BJ (cell line): ENCODE measurements at regions not wholly inside any gene's neighbourhood (a gene's known extent, or its start where the extent isn't known, plus 50 kb on each side); places are given as distances from the start of the nearest gene placed in this dataset.
A peak's percentile ranks its signal among the peaks of the same experiment; 100 is the strongest.

Experiments
- CTCF ChIA-PET: fragments of 350-600 bp; formaldehyde crosslinking; extraction: SDS; loops from one replicate; lab custom pipeline; 2021; ENCODE audit warnings: antibody characterized with exemption, inconsistent platforms; lab: Yijun Ruan, JAX
- POLR2A ChIA-PET: fragments of 300-600 bp; sonication (Branson Sonifier 250); formaldehyde crosslinking; extraction: SDS; loops from one replicate; lab custom pipeline; 2021; ENCODE audit warnings: antibody characterized with exemption; lab: Charles Lee
- DNase-seq: peaks from one replicate; pipeline ENCODE4 v3.0.0-alpha.2; 2011; ENCODE audit warnings: low read depth
- H3K27me3 ChIP-seq: 2 replicates; pipeline ENCODE4 v1.6.0; 2011; ENCODE audit warnings: low read length; ENCODE audit not compliant: control insufficient read depth, insufficient read depth
- H3K36me3 ChIP-seq: 2 replicates; pipeline ENCODE4 v1.5.1; 2011; ENCODE audit warnings: low read length; ENCODE audit not compliant: control insufficient read depth, insufficient read depth
- H3K4me3 ChIP-seq: 2 replicates; pipeline ENCODE4 v1.5.1; 2011; ENCODE audit warnings: low read depth, mild to moderate bottlenecking, control low read depth, low read length
- TF ChIP-seq, protein P1 (sequence below): IDR thresholded peaks from 2 replicates; pipeline ENCODE4 v1.5.1; 2011; ENCODE audit warnings: low read depth, mild to moderate bottlenecking, control low read depth, inconsistent platforms, low read length, moderate library complexity; ENCODE audit not compliant: insufficient read depth

DNA sequence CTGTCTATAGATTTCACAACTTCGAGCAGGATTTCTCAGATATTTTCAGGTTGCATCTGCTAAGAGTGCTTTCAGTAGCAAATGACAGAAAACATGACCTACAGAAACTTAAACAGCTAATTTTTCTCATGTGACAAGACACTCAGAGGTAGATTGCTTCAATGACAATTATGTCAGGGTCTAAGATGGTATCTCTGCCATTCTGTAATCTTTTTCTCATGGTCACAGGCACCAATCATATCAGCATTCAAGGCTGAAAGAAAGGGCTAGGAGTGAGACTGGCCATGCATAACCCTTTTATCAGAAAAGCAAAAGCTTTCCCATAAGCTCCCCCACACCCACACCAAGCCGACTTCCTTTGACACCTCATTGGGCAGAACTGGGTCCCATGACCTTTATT is 450.5 kb upstream of the FAR2 start:
- POLR2A ChIA-PET, result no interaction called here
- TF ChIP-seq, protein P1, sequence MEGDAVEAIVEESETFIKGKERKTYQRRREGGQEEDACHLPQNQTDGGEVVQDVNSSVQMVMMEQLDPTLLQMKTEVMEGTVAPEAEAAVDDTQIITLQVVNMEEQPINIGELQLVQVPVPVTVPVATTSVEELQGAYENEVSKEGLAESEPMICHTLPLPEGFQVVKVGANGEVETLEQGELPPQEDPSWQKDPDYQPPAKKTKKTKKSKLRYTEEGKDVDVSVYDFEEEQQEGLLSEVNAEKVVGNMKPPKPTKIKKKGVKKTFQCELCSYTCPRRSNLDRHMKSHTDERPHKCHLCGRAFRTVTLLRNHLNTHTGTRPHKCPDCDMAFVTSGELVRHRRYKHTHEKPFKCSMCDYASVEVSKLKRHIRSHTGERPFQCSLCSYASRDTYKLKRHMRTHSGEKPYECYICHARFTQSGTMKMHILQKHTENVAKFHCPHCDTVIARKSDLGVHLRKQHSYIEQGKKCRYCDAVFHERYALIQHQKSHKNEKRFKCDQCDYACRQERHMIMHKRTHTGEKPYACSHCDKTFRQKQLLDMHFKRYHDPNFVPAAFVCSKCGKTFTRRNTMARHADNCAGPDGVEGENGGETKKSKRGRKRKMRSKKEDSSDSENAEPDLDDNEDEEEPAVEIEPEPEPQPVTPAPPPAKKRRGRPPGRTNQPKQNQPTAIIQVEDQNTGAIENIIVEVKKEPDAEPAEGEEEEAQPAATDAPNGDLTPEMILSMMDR, result no peak
- no peak for DNase-seq
- no peaks in the 10 kb centered on the region for H3K27me3 ChIP-seq
- H3K4me3 ChIP-seq, result no peak overlapping the region
- CTCF ChIA-PET, result interaction anchor here (0.6 kb wide), 2 partner anchors 136 to 484 kb away, joined by 3 to 4 read pairs; no protein-coding TSS in a partner anchor
- no peaks in the 10 kb centered on the region for H3K36me3 ChIP-seq

DNA sequence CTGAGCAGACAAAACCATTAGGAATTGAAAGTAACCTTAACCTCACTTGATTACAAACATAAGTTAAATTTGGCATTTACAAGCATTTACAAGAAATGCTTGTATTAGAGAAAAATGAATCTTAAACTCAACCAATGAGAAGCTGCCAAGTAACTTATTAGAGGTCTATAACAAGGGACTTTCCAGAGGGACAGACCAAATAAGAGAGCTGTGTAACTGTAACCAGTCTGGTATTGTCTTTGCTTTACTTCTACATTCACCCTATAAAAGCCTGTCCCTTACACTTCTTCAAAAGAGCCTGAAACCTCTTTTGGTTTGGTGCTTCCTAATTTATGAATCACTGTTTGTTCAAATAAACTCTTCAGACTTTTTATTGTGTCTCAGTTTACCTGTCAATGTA is 450.0 kb upstream of the FAR2 start:
- Histone ChIP-seq H3K4me3 (no peak overlapping the region), H3K36me3 (no peaks in the 10 kb centered on the region), H3K27me3 (no peaks in the 10 kb centered on the region)
- peak; percentile 28 for DNase-seq
- TF ChIP-seq, protein P1, result no peak
- ChIA-PET POLR2A (no interaction called here), CTCF (interaction anchor here (0.6 kb wide), 1 partner anchor 484 kb away, joined by 3 read pairs; no protein-coding TSS in a partner anchor)

DNA sequence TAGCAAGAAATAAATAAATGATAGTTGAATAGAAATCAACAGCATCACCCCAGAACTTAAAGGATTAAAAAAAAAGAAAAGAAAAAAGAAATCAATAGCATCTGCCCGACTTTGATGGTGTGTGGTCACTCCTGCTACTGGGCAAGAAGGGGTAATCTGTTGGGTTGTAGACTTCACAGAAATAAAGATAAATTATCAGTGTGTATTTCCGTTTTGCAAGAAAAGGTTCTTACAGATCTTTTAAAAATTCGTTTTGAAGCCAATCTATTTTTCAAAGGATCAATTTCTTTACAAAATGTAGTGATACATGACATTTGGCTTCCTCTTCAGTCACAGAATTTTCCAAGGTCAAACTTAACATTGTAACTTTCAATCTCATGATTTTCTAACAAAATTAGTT is 448.9 kb upstream of the FAR2 start:
- ChIA-PET POLR2A (no interaction called here), CTCF (no interaction called here)
- TF ChIP-seq, protein P1, result no peak

DNA sequence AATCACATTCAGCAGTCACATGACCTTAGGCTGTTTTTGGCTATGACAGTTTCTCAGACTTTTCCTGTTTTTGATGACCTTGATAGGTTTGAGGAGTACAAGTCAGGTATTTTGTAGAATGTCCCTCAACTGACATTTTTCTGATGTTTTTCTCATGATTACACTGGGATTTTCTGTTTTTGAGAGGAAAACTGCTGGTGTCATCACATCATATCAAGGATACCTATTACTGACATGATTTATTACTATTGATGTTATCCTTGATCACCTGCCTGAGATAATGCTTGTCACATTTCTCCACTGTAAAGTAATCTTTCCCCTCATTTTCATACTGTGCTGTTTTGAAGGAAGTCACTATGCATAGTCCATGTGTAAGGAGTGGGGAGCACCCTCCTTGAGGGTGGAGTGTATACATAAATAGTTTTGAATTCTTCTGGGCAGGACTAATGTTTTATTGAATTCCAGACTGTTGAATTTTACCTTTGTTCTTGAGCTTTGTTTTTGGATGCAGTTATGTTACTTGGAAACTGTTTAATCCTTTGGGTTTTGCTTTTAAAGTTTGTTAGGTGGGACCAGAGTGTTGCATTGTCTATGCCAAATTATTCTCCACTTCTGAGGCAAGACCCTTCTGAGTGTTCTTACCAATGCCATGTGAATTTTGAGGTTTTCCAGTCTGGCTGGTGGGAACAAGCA is 444.5 kb upstream of the FAR2 start:
- peak; percentile 20 for DNase-seq
- ChIA-PET CTCF (no interaction called here), POLR2A (no interaction called here)
- TF ChIP-seq, protein P1, result no peak
- no peaks in the 10 kb centered on the region for H3K27me3 ChIP-seq
- H3K36me3 ChIP-seq, result no peaks in the 10 kb centered on the region
- H3K4me3 ChIP-seq, result no peak overlapping the region

More for the DNA sequence above, 448.9 kb upstream of the FAR2 start:
- no peaks in the 10 kb centered on the region for H3K27me3 ChIP-seq
- no peaks in the 10 kb centered on the region for H3K36me3 ChIP-seq
- no peak overlapping the region for H3K4me3 ChIP-seq
- no peak for DNase-seq

DNA sequence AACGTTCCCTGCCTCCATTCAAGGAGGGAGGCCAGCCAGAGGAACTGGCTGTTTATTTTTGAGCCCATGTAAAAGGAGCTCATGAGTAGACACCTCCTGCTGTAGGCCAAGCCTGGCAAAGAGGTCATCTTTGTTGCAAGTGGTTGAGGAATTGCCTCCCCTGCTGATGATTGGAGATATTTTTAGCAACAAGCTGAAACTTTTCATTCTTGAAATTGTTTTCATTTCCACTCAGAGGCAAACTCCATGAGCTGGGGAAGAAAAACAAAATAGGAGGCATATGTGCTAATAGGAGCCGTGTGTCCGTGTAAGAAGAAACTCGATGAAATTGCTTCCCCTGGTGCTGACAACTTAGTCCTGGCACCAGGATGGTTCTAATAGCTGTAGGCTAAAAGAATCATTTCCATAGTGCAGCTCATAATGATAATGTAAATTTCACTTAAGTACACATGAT is 440.1 kb upstream of the FAR2 start:
- no peak overlapping the region for H3K4me3 ChIP-seq

More for the DNA sequence above, 440.1 kb upstream of the FAR2 start:
- ChIA-PET POLR2A (interaction anchor here (0.6 to 0.7 kb wide), 2 partner anchors 29 to 292 kb away, joined by 3 read pairs; no protein-coding TSS in a partner anchor), CTCF (interaction anchor here (0.8 to 1.4 kb wide), 5 partner anchors 19 to 293 kb away, joined by 3 to 5 read pairs (median 3); no protein-coding TSS in a partner anchor)
- H3K36me3 ChIP-seq, result no peaks in the 10 kb centered on the region
- no peaks in the 10 kb centered on the region for H3K27me3 ChIP-seq
- DNase-seq, result peak; percentile 67
- TF ChIP-seq, protein P1, result no peak
